GM12875 (cell line): ENCODE measurements at regions not wholly inside any gene's neighbourhood (a gene's known extent, or its start where the extent isn't known, plus 50 kb on each side); places are given as distances from the start of the nearest gene placed in this dataset.

ENCODE experiments used
- H3K4me3 ChIP-seq: one replicate; pipeline ENCODE4 v1.5.1; 2011; ENCODE audit warnings: low read depth, low read length, control low read depth
- TF ChIP-seq, protein P1 (sequence below): IDR thresholded peaks from 2 replicates; pipeline ENCODE4 v1.5.1; 2011; ENCODE audit warnings: low read depth, mild to moderate bottlenecking, control low read depth, inconsistent platforms, low read length, moderate library complexity, borderline replicate concordance; ENCODE audit not compliant: insufficient read depth

DNA sequence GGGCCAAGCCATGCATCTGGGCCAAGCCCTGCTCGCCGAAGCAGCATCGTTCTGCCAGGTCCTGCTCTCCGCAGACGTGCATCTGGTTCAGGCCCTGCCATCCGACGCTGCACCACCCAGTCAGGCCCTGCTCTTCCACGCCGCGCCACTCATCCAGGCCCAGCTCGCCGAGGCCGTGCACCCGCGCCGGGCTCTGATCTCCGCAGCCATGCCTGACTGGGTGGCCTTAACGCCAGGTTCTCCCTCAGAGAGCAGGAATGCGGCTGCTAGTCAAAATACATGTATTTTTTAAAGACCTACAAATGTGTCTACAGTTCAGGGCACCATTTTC, 891.1 kb upstream of the CTNND2 start:
- TF ChIP-seq, protein P1, sequence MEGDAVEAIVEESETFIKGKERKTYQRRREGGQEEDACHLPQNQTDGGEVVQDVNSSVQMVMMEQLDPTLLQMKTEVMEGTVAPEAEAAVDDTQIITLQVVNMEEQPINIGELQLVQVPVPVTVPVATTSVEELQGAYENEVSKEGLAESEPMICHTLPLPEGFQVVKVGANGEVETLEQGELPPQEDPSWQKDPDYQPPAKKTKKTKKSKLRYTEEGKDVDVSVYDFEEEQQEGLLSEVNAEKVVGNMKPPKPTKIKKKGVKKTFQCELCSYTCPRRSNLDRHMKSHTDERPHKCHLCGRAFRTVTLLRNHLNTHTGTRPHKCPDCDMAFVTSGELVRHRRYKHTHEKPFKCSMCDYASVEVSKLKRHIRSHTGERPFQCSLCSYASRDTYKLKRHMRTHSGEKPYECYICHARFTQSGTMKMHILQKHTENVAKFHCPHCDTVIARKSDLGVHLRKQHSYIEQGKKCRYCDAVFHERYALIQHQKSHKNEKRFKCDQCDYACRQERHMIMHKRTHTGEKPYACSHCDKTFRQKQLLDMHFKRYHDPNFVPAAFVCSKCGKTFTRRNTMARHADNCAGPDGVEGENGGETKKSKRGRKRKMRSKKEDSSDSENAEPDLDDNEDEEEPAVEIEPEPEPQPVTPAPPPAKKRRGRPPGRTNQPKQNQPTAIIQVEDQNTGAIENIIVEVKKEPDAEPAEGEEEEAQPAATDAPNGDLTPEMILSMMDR, result no peak

GRCh38 chr5:12794476-12795332, 890.5 kb upstream of the CTNND2 start:
- TF ChIP-seq, protein P1, result no peak
- H3K4me3 ChIP-seq, result no peak overlapping the region

More for the DNA sequence above, 891.1 kb upstream of the CTNND2 start:
- no peak overlapping the region for H3K4me3 ChIP-seq

GRCh38 chr5:12793373-12793772, 889.1 kb upstream of the CTNND2 start:
- TF ChIP-seq, protein P1, result no peak

GRCh38 chr5:12780536-12780935, 876.3 kb upstream of the CTNND2 start:
- no peak overlapping the region for H3K4me3 ChIP-seq
- TF ChIP-seq, protein P1, result no peak

More at GRCh38 chr5:12793373-12793772, 889.1 kb upstream of the CTNND2 start:
- no peak overlapping the region for H3K4me3 ChIP-seq

DNA sequence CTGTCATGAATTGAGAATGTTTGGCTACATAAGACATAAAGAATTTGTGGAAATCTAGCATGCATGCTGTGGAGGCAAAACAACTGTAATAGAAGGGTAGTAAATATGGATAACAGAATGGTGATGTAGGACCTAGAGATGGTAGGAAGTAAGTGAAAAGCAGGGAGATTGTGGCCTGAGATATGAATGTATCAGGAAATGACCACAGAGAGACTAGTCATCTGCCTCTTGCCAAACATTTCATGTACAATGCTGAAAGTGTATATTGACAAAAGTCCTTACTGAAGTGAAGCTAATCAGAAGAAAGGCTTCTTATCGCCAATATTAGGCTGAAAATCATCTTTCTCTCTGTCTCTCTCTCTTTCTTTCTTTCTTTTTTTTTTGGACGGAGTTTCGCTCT, 873.1 kb upstream of the CTNND2 start:
- H3K4me3 ChIP-seq, result no peak overlapping the region

DNA sequence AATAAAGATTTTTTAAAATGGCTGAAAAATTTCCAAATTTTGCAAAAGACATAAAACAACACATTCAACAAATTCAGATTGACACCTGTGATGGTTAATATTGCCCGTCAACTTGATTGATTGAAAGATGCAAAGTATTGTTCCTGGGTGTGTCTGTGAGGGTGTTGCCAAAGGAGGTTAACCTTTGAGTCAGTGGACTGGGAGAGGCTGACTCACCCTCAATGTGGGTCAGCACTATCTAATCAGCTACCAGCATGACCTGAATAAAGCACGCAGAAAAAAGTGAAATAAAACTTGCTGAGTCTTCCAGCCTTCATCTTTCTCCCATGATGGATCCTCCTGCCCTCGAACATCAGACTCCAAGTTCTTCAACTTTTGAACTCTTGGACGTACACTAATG, 868.0 kb upstream of the CTNND2 start:
- H3K4me3 ChIP-seq, result no peak overlapping the region
- TF ChIP-seq, protein P1, result no peak

More for the DNA sequence above, 873.1 kb upstream of the CTNND2 start:
- TF ChIP-seq, protein P1, result no peak

- TF ChIP-seq, protein P1, result no peak
- no peak overlapping the region for H3K4me3 ChIP-seq
Observed at GRCh38 chr5:12759377-12759776, 855.1 kb upstream of the CTNND2 start.
